ENCODE measurements at regions not wholly inside any gene's neighbourhood (a gene's known extent, or its start where the extent isn't known, plus 50 kb on each side); places are given as distances from the start of the nearest gene placed in this dataset.

DNA sequence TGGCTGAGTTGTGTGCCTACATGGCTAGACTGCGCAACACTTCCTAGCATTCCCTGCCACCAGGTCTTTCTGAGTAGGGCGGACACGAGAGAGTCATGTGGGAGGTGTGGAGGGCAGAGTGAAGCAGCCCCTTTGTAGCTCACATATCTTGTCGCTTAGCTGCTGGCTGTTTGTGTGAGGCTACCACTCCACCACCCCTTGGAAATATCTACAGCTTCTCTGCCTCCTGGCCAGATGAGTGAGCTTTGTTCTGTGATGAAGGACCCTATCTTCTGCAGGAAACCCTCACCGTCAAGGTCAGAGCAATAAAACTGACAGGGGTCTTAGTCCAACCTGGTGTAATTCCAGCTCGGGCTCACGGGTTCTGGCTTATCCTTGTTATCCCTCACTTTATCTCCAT, 232.1 kb upstream of the ASIC2 start:
- H3K27me3 Mint-ChIP-seq (ENCODE audit: insufficient read depth, unreplicated experiment), result no peaks in the 10 kb centered on the region
- H3K36me3 Mint-ChIP-seq (ENCODE audit: insufficient read depth, unreplicated experiment), result peaks cover 10% of the 10 kb centered on the region
- DNase-seq (ENCODE audit: unreplicated experiment), result no peak
- H3K27ac Mint-ChIP-seq (ENCODE audit: low read depth, unreplicated experiment), result no peak overlapping the region
- ChIA-PET POLR2A (no interaction called here), CTCF (interaction anchor here (0.8 kb wide), 1 partner anchor 241 kb away, joined by 3 read pairs; no protein-coding TSS in a partner anchor)
- H3K4me1 Mint-ChIP-seq (ENCODE audit: insufficient read depth, unreplicated experiment), result no peaks in the 10 kb centered on the region
- peaks cover 33% of the 10 kb centered on the region for H3K9me3 Mint-ChIP-seq (ENCODE audit: unreplicated experiment)
- BruUV-seq (replicated peaks), result no TSS peak
- TF ChIP-seq, protein P1, sequence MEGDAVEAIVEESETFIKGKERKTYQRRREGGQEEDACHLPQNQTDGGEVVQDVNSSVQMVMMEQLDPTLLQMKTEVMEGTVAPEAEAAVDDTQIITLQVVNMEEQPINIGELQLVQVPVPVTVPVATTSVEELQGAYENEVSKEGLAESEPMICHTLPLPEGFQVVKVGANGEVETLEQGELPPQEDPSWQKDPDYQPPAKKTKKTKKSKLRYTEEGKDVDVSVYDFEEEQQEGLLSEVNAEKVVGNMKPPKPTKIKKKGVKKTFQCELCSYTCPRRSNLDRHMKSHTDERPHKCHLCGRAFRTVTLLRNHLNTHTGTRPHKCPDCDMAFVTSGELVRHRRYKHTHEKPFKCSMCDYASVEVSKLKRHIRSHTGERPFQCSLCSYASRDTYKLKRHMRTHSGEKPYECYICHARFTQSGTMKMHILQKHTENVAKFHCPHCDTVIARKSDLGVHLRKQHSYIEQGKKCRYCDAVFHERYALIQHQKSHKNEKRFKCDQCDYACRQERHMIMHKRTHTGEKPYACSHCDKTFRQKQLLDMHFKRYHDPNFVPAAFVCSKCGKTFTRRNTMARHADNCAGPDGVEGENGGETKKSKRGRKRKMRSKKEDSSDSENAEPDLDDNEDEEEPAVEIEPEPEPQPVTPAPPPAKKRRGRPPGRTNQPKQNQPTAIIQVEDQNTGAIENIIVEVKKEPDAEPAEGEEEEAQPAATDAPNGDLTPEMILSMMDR (IDR thresholded peaks at IDR 0.05; ENCODE audit: unreplicated experiment), result no peak
- no peak overlapping the region for H3K4me3 Mint-ChIP-seq (ENCODE audit: unreplicated experiment)
- intact Hi-C loops (cut with micrococcal nuclease), result no loop called here

DNA sequence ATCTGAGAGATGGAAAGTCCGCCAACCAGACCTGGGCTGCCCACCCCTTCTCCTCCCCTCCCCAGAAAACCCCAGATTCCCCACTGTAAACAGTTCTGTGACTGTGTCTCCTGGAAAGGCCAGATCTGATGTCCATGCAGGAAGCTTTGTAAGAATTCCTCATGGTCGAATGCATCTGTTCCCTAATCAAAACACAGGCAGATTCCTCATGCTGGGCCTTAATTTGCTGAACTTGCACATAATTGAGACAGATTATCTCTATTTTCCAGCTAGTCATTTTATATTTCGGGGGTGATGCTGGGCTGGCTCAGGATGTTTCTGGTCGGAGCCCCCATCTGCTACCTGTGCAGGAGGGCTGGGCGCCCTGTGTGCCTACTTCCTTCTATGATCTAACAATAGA, 233.6 kb upstream of the ASIC2 start:
- ChIA-PET CTCF (no interaction called here), POLR2A (interaction anchor here (0.5 kb wide), 1 partner anchor 1717 kb away, joined by 3 read pairs; no protein-coding TSS in a partner anchor)
- DNase-seq (ENCODE audit: unreplicated experiment), result no peak
- TF ChIP-seq, protein P1 (IDR thresholded peaks at IDR 0.05; ENCODE audit: unreplicated experiment), result no peak
- intact Hi-C loops (cut with micrococcal nuclease), result no loop called here
- H3K27ac Mint-ChIP-seq (ENCODE audit: low read depth, unreplicated experiment), result no peak overlapping the region
- no peaks in the 10 kb centered on the region for H3K27me3 Mint-ChIP-seq (ENCODE audit: insufficient read depth, unreplicated experiment)
- no TSS peak for BruUV-seq (replicated peaks)
- peaks cover 33% of the 10 kb centered on the region for H3K9me3 Mint-ChIP-seq (ENCODE audit: unreplicated experiment)
- H3K4me3 Mint-ChIP-seq (ENCODE audit: unreplicated experiment), result no peak overlapping the region
- no peaks in the 10 kb centered on the region for H3K4me1 Mint-ChIP-seq (ENCODE audit: insufficient read depth, unreplicated experiment)
- H3K36me3 Mint-ChIP-seq (ENCODE audit: insufficient read depth, unreplicated experiment), result peaks cover 10% of the 10 kb centered on the region

DNA sequence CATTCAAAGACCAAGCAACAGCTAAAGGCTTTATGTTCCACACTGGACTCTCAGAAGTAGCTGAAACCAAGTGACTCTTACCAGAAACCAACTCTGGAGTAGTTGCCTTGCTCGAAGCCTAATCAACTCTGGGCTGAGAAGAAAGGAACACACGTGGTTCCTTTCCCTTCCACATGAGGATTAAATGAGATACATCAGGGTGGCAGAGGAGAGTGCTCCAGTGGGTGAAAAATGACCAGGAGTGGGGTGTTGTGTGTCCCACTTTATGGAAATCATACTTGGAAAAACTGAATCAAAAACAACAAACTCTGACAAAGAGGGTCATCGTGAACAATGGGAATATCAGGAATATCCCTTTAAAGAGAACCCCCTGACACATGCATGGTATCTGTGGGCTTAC, 234.2 kb upstream of the ASIC2 start:
- Mint-ChIP-seq H3K27ac (ENCODE audit: low read depth, unreplicated experiment) (no peak overlapping the region), H3K27me3 (ENCODE audit: insufficient read depth, unreplicated experiment) (no peaks in the 10 kb centered on the region), H3K9me3 (ENCODE audit: unreplicated experiment) (peaks cover 33% of the 10 kb centered on the region), H3K36me3 (ENCODE audit: insufficient read depth, unreplicated experiment) (peaks cover 10% of the 10 kb centered on the region), H3K4me1 (ENCODE audit: insufficient read depth, unreplicated experiment) (no peaks in the 10 kb centered on the region), H3K4me3 (ENCODE audit: unreplicated experiment) (no peak overlapping the region)
- CTCF ChIA-PET, result no interaction called here
- intact Hi-C loops (cut with micrococcal nuclease), result no loop called here
- TF ChIP-seq, protein P1 (IDR thresholded peaks at IDR 0.05; ENCODE audit: unreplicated experiment), result no peak
- DNase-seq (ENCODE audit: unreplicated experiment), result no peak
- POLR2A ChIA-PET, result interaction anchor here (0.5 kb wide), 1 partner anchor 1717 kb away, joined by 3 read pairs; no protein-coding TSS in a partner anchor
- no TSS peak for BruUV-seq (replicated peaks)

DNA sequence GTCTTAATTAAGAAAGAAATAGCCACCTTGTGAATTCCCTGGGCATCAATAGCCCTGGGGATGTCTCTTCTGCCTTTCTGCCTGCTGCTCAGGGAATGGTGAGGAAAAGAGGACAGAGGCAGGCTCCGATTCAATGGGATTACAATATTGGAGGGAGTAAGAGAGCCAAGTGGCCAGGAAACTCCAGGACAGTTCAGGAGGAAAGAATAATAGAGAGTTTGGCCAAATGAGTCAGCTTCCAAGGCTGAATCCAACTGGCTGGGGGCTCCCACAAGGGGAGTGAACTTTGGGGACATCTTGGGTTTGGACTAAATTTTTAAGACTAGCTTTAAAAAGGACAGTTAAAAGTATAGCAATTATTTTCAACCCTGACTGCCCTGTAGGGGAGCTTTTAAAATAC, 235.8 kb upstream of the ASIC2 start:
- peaks cover 40% of the 10 kb centered on the region for H3K9me3 Mint-ChIP-seq (ENCODE audit: unreplicated experiment)
- peaks cover 10% of the 10 kb centered on the region for H3K36me3 Mint-ChIP-seq (ENCODE audit: insufficient read depth, unreplicated experiment)
- TF ChIP-seq, protein P1 (IDR thresholded peaks at IDR 0.05; ENCODE audit: unreplicated experiment), result no peak
- no peaks in the 10 kb centered on the region for H3K4me1 Mint-ChIP-seq (ENCODE audit: insufficient read depth, unreplicated experiment)
- H3K27ac Mint-ChIP-seq (ENCODE audit: low read depth, unreplicated experiment), result no peak overlapping the region
- no peak for DNase-seq (ENCODE audit: unreplicated experiment)
- no peaks in the 10 kb centered on the region for H3K27me3 Mint-ChIP-seq (ENCODE audit: insufficient read depth, unreplicated experiment)
- ChIA-PET CTCF (interaction anchor here (0.5 to 1.3 kb wide), 4 partner anchors 9 to 1318 kb away, joined by 3 to 5 read pairs (median 4); no protein-coding TSS in a partner anchor), POLR2A (no interaction called here)
- intact Hi-C loops (cut with micrococcal nuclease), result no loop called here
- no TSS peak for BruUV-seq (replicated peaks)
- H3K4me3 Mint-ChIP-seq (ENCODE audit: unreplicated experiment), result no peak overlapping the region

All from MCF 10A (cell line).